Right cardiac atrium (tissue), 5 donors: ENCODE measurements at regions not wholly inside any gene's neighbourhood (a gene's known extent, or its start where the extent isn't known, plus 50 kb on each side); places are given as distances from the start of the nearest gene placed in this dataset.

ENCODE experiments used
- ATAC-seq, 2 donors: fragments of 200-7000 bp; cut with Tn5 transposase; one replicate each; pipeline versions ENCODE4 v1.8.0 to v1.9.1; 2020; ENCODE audit warnings: moderate library complexity in 2 of 2, mild to moderate bottlenecking in 1 of 2
- DNase-seq, 3 donors: peaks; one replicate each; pipeline ENCODE4 v3.0.0-alpha.2; 2020
- H3K27ac ChIP-seq: one replicate; pipeline ENCODE4 v1.5.1; 2013; ENCODE audit warnings: mild to moderate bottlenecking, low read length, control low read depth, moderate library complexity
- H3K27me3 ChIP-seq: one replicate; pipeline ENCODE4 v1.6.1; 2013; ENCODE audit not compliant: control insufficient read depth, insufficient read depth
- H3K4me1 ChIP-seq: one replicate; pipeline ENCODE4 v1.6.1; 2013; ENCODE audit warnings: low read length; ENCODE audit not compliant: control insufficient read depth, insufficient read depth
- H3K4me3 ChIP-seq: one replicate; pipeline ENCODE4 v1.5.1; 2013; ENCODE audit warnings: low read length, control low read depth
- H3K9me3 ChIP-seq: one replicate; pipeline ENCODE4 v1.6.1; 2013; ENCODE audit warnings: low read length; ENCODE audit not compliant: control insufficient read depth
- WGBS: extraction: QIAGEN DNeasy Blood & Tissue Kit; methylation state at CpG from one replicate; pipeline ENCODE4 v1.1.7; 2013; 5-methylcytosine and 5-hydroxymethylcytosine counted together
- intact Hi-C, 4 donors: fragments of 100-400 bp; cut with DNase I; formaldehyde crosslinking; loops; one replicate each; pipeline versions ENCODE4 v1.11.0 to v1.14.0; 2022 to 2023
- donor health status: healthy with polysubstance abuse.
- donor health status: DM: no; HTN: yes; CAD: no.
- donor health status: DM: no; HTN: no; CAD: no.
- donor health status: DM: no; HTN: yes; CAD: no; lungs with severe emphysema.
- donor health status: DM: yes; HTN: yes; CAD: no.

GRCh38 chr1:90371448-90371813 lies 345.7 kb downstream of the BARHL2 start:
- WGBS: 73% methylated on average over 1 of the region's 1 CpG
- H3K27ac ChIP-seq: no peak overlapping the region
- intact Hi-C loops: no loop called here
- DNase-seq (no peak), ATAC-seq (no peak)
- H3K4me3 ChIP-seq: no peak overlapping the region
- no peaks in the 10 kb centered on the region for H3K27me3 ChIP-seq
- no peaks in the 10 kb centered on the region for H3K4me1 ChIP-seq
- no peaks in the 10 kb centered on the region for H3K9me3 ChIP-seq

GRCh38 chr1:90370686-90371447 lies 346.2 kb downstream of the BARHL2 start:
- no peak overlapping the region for H3K27ac ChIP-seq
- 80% methylated on average over 4 of the region's 4 CpGs for WGBS

GRCh38 chr1:90362163-90362562 lies 354.9 kb downstream of the BARHL2 start:
- no peak for ATAC-seq
- no peak overlapping the region for H3K4me3 ChIP-seq
- no peaks in the 10 kb centered on the region for H3K27me3 ChIP-seq
- no peak for DNase-seq
- intact Hi-C loops: no loop called here
- no peak overlapping the region for H3K27ac ChIP-seq
- H3K9me3 ChIP-seq: no peaks in the 10 kb centered on the region
- 93% methylated on average over 2 of the region's 2 CpGs for WGBS
- no peaks in the 10 kb centered on the region for H3K4me1 ChIP-seq

More at GRCh38 chr1:90370686-90371447, 346.2 kb downstream of the BARHL2 start:
- intact Hi-C loops: no loop called here
- H3K4me1 ChIP-seq: no peaks in the 10 kb centered on the region
- no peak overlapping the region for H3K4me3 ChIP-seq
- H3K27me3 ChIP-seq: no peaks in the 10 kb centered on the region
- DNase-seq: no peak
- ATAC-seq: no peak
- no peaks in the 10 kb centered on the region for H3K9me3 ChIP-seq

- H3K4me1 ChIP-seq: no peaks in the 10 kb centered on the region
- ATAC-seq (no peak), DNase-seq (no peak)
- no peak overlapping the region for H3K4me3 ChIP-seq
- WGBS: 97% methylated on average over 1 of the region's 1 CpG
- no peak overlapping the region for H3K27ac ChIP-seq
- H3K9me3 ChIP-seq: no peaks in the 10 kb centered on the region
- intact Hi-C loops: no loop called here
- no peaks in the 10 kb centered on the region for H3K27me3 ChIP-seq
These were observed 356.1 kb downstream of the BARHL2 start for GRCh38 chr1:90361026-90361425.

- WGBS: 76% methylated on average over 6 of the region's 6 CpGs
- intact Hi-C loops: no loop called here
- H3K4me3 ChIP-seq: no peak overlapping the region
- DNase-seq: no peak
- no peak for ATAC-seq
- H3K9me3 ChIP-seq: no peaks in the 10 kb centered on the region
- no peaks in the 10 kb centered on the region for H3K4me1 ChIP-seq
- no peaks in the 10 kb centered on the region for H3K27me3 ChIP-seq
- H3K27ac ChIP-seq: no peak overlapping the region
These were observed 357.1 kb downstream of the BARHL2 start for GRCh38 chr1:90359994-90360393.

- Histone ChIP-seq H3K27ac (no peak overlapping the region), H3K4me3 (no peak overlapping the region), H3K27me3 (no peaks in the 10 kb centered on the region), H3K4me1 (no peaks in the 10 kb centered on the region), H3K9me3 (no peaks in the 10 kb centered on the region)
- intact Hi-C loops: no loop called here
- ATAC-seq (no peak), DNase-seq (no peak)
- WGBS: 95% methylated on average over 2 of the region's 2 CpGs
These were observed 358.7 kb downstream of the BARHL2 start for GRCh38 chr1:90358448-90358847.

GRCh38 chr1:90357995-90358394 lies 359.1 kb downstream of the BARHL2 start:
- H3K27ac ChIP-seq: no peak overlapping the region
- H3K27me3 ChIP-seq: no peaks in the 10 kb centered on the region
- H3K4me1 ChIP-seq: no peaks in the 10 kb centered on the region
- 30% methylated on average over 2 of the region's 2 CpGs for whole genome bisulfite sequencing
- no peak overlapping the region for H3K4me3 ChIP-seq
- ATAC-seq (no peak), DNase-seq (no peak)
- intact Hi-C loops: no loop called here
- no peaks in the 10 kb centered on the region for H3K9me3 ChIP-seq

- Histone ChIP-seq H3K4me1 (no peaks in the 10 kb centered on the region), H3K27ac (no peak overlapping the region), H3K4me3 (no peak overlapping the region), H3K9me3 (no peaks in the 10 kb centered on the region), H3K27me3 (no peaks in the 10 kb centered on the region)
- ATAC-seq: no peak
- 77% methylated on average over 4 of the region's 4 CpGs for WGBS
- intact Hi-C loops: no loop called here
- DNase-seq: no peak
These were observed 360.1 kb downstream of the BARHL2 start for GRCh38 chr1:90356991-90357390.

- ATAC-seq (no peak), DNase-seq (no peak)
- Histone ChIP-seq H3K4me3 (no peak overlapping the region), H3K27me3 (no peaks in the 10 kb centered on the region), H3K9me3 (no peaks in the 10 kb centered on the region), H3K27ac (no peak overlapping the region), H3K4me1 (no peaks in the 10 kb centered on the region)
- intact Hi-C loops: no loop called here
- 82% methylated on average over 3 of the region's 3 CpGs for WGBS
These were observed 361.0 kb downstream of the BARHL2 start for GRCh38 chr1:90356101-90356500.

GRCh38 chr1:90354704-90355103 lies 359.8 kb downstream of the ZNF326 start:
- no peaks in the 10 kb centered on the region for H3K27me3 ChIP-seq
- H3K4me3 ChIP-seq: no peak overlapping the region
- no peak for DNase-seq
- H3K4me1 ChIP-seq: no peaks in the 10 kb centered on the region
- intact Hi-C loops: no loop called here
- H3K9me3 ChIP-seq: no peaks in the 10 kb centered on the region
- ATAC-seq: no peak
- H3K27ac ChIP-seq: no peak overlapping the region
- 69% methylated on average over 2 of the region's 2 CpGs for WGBS

- 25% methylated on average over 2 of the region's 2 CpGs for WGBS
- Histone ChIP-seq H3K27ac (no peak overlapping the region), H3K27me3 (no peaks in the 10 kb centered on the region), H3K4me1 (no peaks in the 10 kb centered on the region), H3K9me3 (no peaks in the 10 kb centered on the region), H3K4me3 (no peak overlapping the region)
- DNase-seq: no peak
- intact Hi-C loops: no loop called here
- ATAC-seq: no peak
These were observed 356.1 kb downstream of the ZNF326 start for GRCh38 chr1:90351019-90351418.

- WGBS: 81% methylated on average over 4 of the region's 4 CpGs
- Histone ChIP-seq H3K27ac (no peak overlapping the region), H3K27me3 (no peaks in the 10 kb centered on the region), H3K4me1 (no peaks in the 10 kb centered on the region), H3K9me3 (no peaks in the 10 kb centered on the region), H3K4me3 (no peak overlapping the region)
- DNase-seq (no peak), ATAC-seq (no peak)
- intact Hi-C loops: no loop called here
These were observed 354.6 kb downstream of the ZNF326 start for GRCh38 chr1:90349510-90349909.
